ENCODE measurements at regions not wholly inside any gene's neighbourhood (a gene's known extent, or its start where the extent isn't known, plus 50 kb on each side); places are given as distances from the start of the nearest gene placed in this dataset.

- Histone ChIP-seq H3K4me1 (ENCODE audit: control insufficient read depth, low read length) (no peaks in the 10 kb centered on the region), H3K36me3 (ENCODE audit: control insufficient read depth, low read length) (no peaks in the 10 kb centered on the region), H3K79me2 (ENCODE audit: control insufficient read depth, low read length) (no peaks in the 10 kb centered on the region), H3K4me2 (ENCODE audit: low read length) (no peak overlapping the region), H3K27me3 (ENCODE audit: control insufficient read depth, low read length) (no peaks in the 10 kb centered on the region), H3K27ac (ENCODE audit: low read depth, low read length) (no peak overlapping the region), H3K9me3 (ENCODE audit: control insufficient read depth, insufficient read depth, low read length) (no peaks in the 10 kb centered on the region), H3K9me2 (replicated peaks; ENCODE audit: control insufficient read depth, low read length) (no peaks in the 10 kb centered on the region; the same call in 1 of the 2 replicates), H3F3A (ENCODE audit: control insufficient read depth, insufficient read depth) (no peaks in the 10 kb centered on the region), H3K4me3 (ENCODE audit: low read length) (no peak overlapping the region), H4K20me1 (ENCODE audit: control insufficient read depth, insufficient read depth, low read depth, low read length) (no peaks in the 10 kb centered on the region)
- TF ChIP-seq CTCF (IDR thresholded peaks at IDR 0.05; ENCODE audit: low read depth, low read length, poor library complexity, severe bottlenecking) (no peak), EZH2phosphoT487 (IDR thresholded peaks at IDR 0.05; ENCODE audit: borderline replicate concordance, low read length) (no peak)
Observed at GRCh38 chr10:8504499-8504898, 450.0 kb downstream of the GATA3 start.

- Histone ChIP-seq H3K9me3 (ENCODE audit: control insufficient read depth, insufficient read depth, low read length) (no peaks in the 10 kb centered on the region), H3K4me3 (ENCODE audit: low read length) (no peak overlapping the region), H3K27ac (ENCODE audit: low read depth, low read length) (no peak overlapping the region), H3K9me2 (replicated peaks; ENCODE audit: control insufficient read depth, low read length) (no peaks in the 10 kb centered on the region), H3K4me2 (ENCODE audit: low read length) (no peak overlapping the region), H3K79me2 (ENCODE audit: control insufficient read depth, low read length) (no peaks in the 10 kb centered on the region), H4K20me1 (ENCODE audit: control insufficient read depth, insufficient read depth, low read depth, low read length) (no peaks in the 10 kb centered on the region), H3K27me3 (ENCODE audit: control insufficient read depth, low read length) (no peaks in the 10 kb centered on the region), H3K36me3 (ENCODE audit: control insufficient read depth, low read length) (no peaks in the 10 kb centered on the region), H3K4me1 (ENCODE audit: control insufficient read depth, low read length) (no peaks in the 10 kb centered on the region), H3F3A (ENCODE audit: control insufficient read depth, insufficient read depth) (no peaks in the 10 kb centered on the region)
- TF ChIP-seq EZH2phosphoT487 (IDR thresholded peaks at IDR 0.05; ENCODE audit: borderline replicate concordance, low read length) = no peak
- TF ChIP-seq CTCF (IDR thresholded peaks at IDR 0.05; ENCODE audit: low read depth, low read length, poor library complexity, severe bottlenecking) = no peak
Observed at GRCh38 chr10:8507156-8507555, 452.7 kb downstream of the GATA3 start.

- no peaks in the 10 kb centered on the region for H3K36me3 ChIP-seq (ENCODE audit: control insufficient read depth, low read length)
- H3K27me3 ChIP-seq (ENCODE audit: control insufficient read depth, low read length) = no peaks in the 10 kb centered on the region
- no peaks in the 10 kb centered on the region for H3K79me2 ChIP-seq (ENCODE audit: control insufficient read depth, low read length)
- no peak overlapping the region for H3K4me2 ChIP-seq (ENCODE audit: low read length)
- H4K20me1 ChIP-seq (ENCODE audit: control insufficient read depth, insufficient read depth, low read depth, low read length) = no peaks in the 10 kb centered on the region
- H3K4me1 ChIP-seq (ENCODE audit: control insufficient read depth, low read length) = no peaks in the 10 kb centered on the region
- H3K27ac ChIP-seq (ENCODE audit: low read depth, low read length) = no peak overlapping the region
- H3K9me2 ChIP-seq (replicated peaks; ENCODE audit: control insufficient read depth, low read length) = no peaks in the 10 kb centered on the region
- no peak for TF ChIP-seq EZH2phosphoT487 (IDR thresholded peaks at IDR 0.05; ENCODE audit: borderline replicate concordance, low read length)
- no peak for TF ChIP-seq CTCF (IDR thresholded peaks at IDR 0.05; ENCODE audit: low read depth, low read length, poor library complexity, severe bottlenecking)
- H3F3A ChIP-seq (ENCODE audit: control insufficient read depth, insufficient read depth) = no peaks in the 10 kb centered on the region
- H3K9me3 ChIP-seq (ENCODE audit: control insufficient read depth, insufficient read depth, low read length) = no peaks in the 10 kb centered on the region
- H3K4me3 ChIP-seq (ENCODE audit: low read length) = no peak overlapping the region
Observed at GRCh38 chr10:8508882-8509281, 454.4 kb downstream of the GATA3 start.

- Histone ChIP-seq H3K9me3 (ENCODE audit: control insufficient read depth, insufficient read depth, low read length) (no peaks in the 10 kb centered on the region), H3K9me2 (replicated peaks; ENCODE audit: control insufficient read depth, low read length) (no peaks in the 10 kb centered on the region), H3K79me2 (ENCODE audit: control insufficient read depth, low read length) (no peaks in the 10 kb centered on the region), H3F3A (ENCODE audit: control insufficient read depth, insufficient read depth) (no peaks in the 10 kb centered on the region), H3K4me2 (ENCODE audit: low read length) (no peak overlapping the region), H4K20me1 (ENCODE audit: control insufficient read depth, insufficient read depth, low read depth, low read length) (no peaks in the 10 kb centered on the region), H3K27ac (ENCODE audit: low read depth, low read length) (no peak overlapping the region), H3K4me3 (ENCODE audit: low read length) (no peak overlapping the region), H3K4me1 (ENCODE audit: control insufficient read depth, low read length) (no peaks in the 10 kb centered on the region), H3K27me3 (ENCODE audit: control insufficient read depth, low read length) (no peaks in the 10 kb centered on the region), H3K36me3 (ENCODE audit: control insufficient read depth, low read length) (no peaks in the 10 kb centered on the region)
- no peak for TF ChIP-seq EZH2phosphoT487 (IDR thresholded peaks at IDR 0.05; ENCODE audit: borderline replicate concordance, low read length)
- TF ChIP-seq CTCF (IDR thresholded peaks at IDR 0.05; ENCODE audit: low read depth, low read length, poor library complexity, severe bottlenecking) = no peak
Observed at GRCh38 chr10:8510471-8510870, 456.0 kb downstream of the GATA3 start.

Data from DOHH2 (cell line).